GM23338 (cell line): ENCODE measurements at regions not wholly inside any gene's neighbourhood (a gene's known extent, or its start where the extent isn't known, plus 50 kb on each side); places are given as distances from the start of the nearest gene placed in this dataset.

Source experiments
- ATAC-seq: fragments of 200-7000 bp; cut with Tn5 transposase; 3 replicates; pipeline ENCODE4 v1.9.1; 2020
- DNase-seq: peaks from one replicate; pipeline ENCODE4 v3.0.0-alpha.2; 2015; ENCODE audit warnings: low spot score
- H2AFZ ChIP-seq: fragments of 200-600 bp; sonication (generic); 2 replicates; pipeline ENCODE4 v1.8.0; 2016; ENCODE audit warnings: antibody characterized with exemption, mild to moderate bottlenecking, moderate library complexity
- H3F3A ChIP-seq: fragments of 200-600 bp; sonication (generic); replicated peaks from 2 replicates; pipeline ENCODE4 v1.8.0; 2017; ENCODE audit warnings: antibody characterized with exemption, mixed run types, low read depth
- H3K27ac ChIP-seq: fragments of 200-600 bp; sonication (generic); 2 replicates; pipeline ENCODE4 v1.6.1; 2016; ENCODE audit warnings: low read depth
- H3K27me3 ChIP-seq: fragments of 200-600 bp; sonication (generic); 2 replicates; pipeline ENCODE4 v1.8.0; 2016; ENCODE audit warnings: mild to moderate bottlenecking, mixed run types, moderate library complexity; ENCODE audit not compliant: insufficient read depth
- H3K36me3 ChIP-seq: fragments of 200-600 bp; sonication (generic); 2 replicates; pipeline ENCODE4 v1.8.0; 2016; ENCODE audit warnings: mild to moderate bottlenecking; ENCODE audit not compliant: insufficient read depth
- H3K4me1 ChIP-seq: fragments of 200-600 bp; sonication (generic); 2 replicates; pipeline ENCODE4 v1.8.0; 2016; ENCODE audit warnings: mild to moderate bottlenecking, moderate library complexity; ENCODE audit not compliant: insufficient read depth
- H3K4me2 ChIP-seq: fragments of 200-600 bp; sonication (generic); 2 replicates; pipeline ENCODE4 v1.7.1; 2017; ENCODE audit warnings: mixed run types
- H3K4me3 ChIP-seq: fragments of 200-600 bp; sonication (generic); 2 replicates; pipeline ENCODE4 v1.6.1; 2016; ENCODE audit warnings: mixed run types
- H3K79me2 ChIP-seq: fragments of 200-600 bp; sonication (generic); replicated peaks from 2 replicates; pipeline ENCODE4 v1.8.0; 2017; ENCODE audit warnings: mild to moderate bottlenecking; ENCODE audit not compliant: insufficient read depth
- H3K9me2 ChIP-seq: fragments of 200-600 bp; sonication (generic); 2 replicates; pipeline ENCODE4 v1.8.0; 2017; ENCODE audit not compliant: insufficient read depth
- H4K20me1 ChIP-seq: fragments of 200-600 bp; sonication (generic); replicated peaks from 2 replicates; pipeline ENCODE4 v1.8.0; 2017; ENCODE audit warnings: mild to moderate bottlenecking; ENCODE audit not compliant: insufficient read depth
- H3K27ac Mint-ChIP-seq: 2 replicates; pipeline ENCODE4 v1.8.0; 2020; ENCODE audit warnings: inconsistent platforms, mild to moderate bottlenecking, moderate library complexity, mixed read lengths
- H3K27me3 Mint-ChIP-seq: 3 replicates; pipeline ENCODE4 v1.8.0; 2022; ENCODE audit warnings: low read depth, mild to moderate bottlenecking, moderate library complexity, mixed read lengths, inconsistent platforms; ENCODE audit not compliant: insufficient read depth, poor library complexity
- H3K36me3 Mint-ChIP-seq: 3 replicates; pipeline ENCODE4 v1.8.0; 2021; ENCODE audit warnings: low read depth, mild to moderate bottlenecking, inconsistent platforms, moderate library complexity, mixed read lengths
- H3K4me1 Mint-ChIP-seq: 3 replicates; pipeline ENCODE4 v1.8.0; 2020; ENCODE audit warnings: mild to moderate bottlenecking, inconsistent platforms, mixed read lengths
- H3K4me3 Mint-ChIP-seq: 3 replicates; pipeline ENCODE4 v1.8.0; 2021; ENCODE audit warnings: moderate library complexity, mild to moderate bottlenecking, inconsistent platforms, mixed read lengths
- H3K9me3 Mint-ChIP-seq: 3 replicates; pipeline ENCODE4 v1.8.0; 2020; ENCODE audit warnings: moderate library complexity, mild to moderate bottlenecking, inconsistent platforms, mixed read lengths
- POLR2AphosphoS5 ChIP-seq: IDR thresholded peaks from 2 replicates; pipeline ENCODE4 v1.6.1; 2016; ENCODE audit warnings: antibody characterized with exemption, low read depth
- TF ChIP-seq, protein P1 (sequence below): IDR thresholded peaks from 2 replicates; pipeline ENCODE4 v1.6.1; 2016; ENCODE audit warnings: antibody characterized with exemption
- TF ChIP-seq, protein P2 (sequence below): IDR thresholded peaks from one replicate; pipeline ENCODE4 v1.6.1; 2018; ENCODE audit warnings: antibody characterized with exemption; ENCODE audit not compliant: unreplicated experiment
- TF ChIP-seq, protein P3 (sequence below), 2 experiments: fragments of 200-600 bp in 1 of 2; sonication (generic) in 1 of 2; conservative IDR thresholded peaks; 2 replicates each; pipeline versions ENCODE4 v1.5.1 to v1.6.1; 2016 to 2017; ENCODE audit warnings: antibody characterized with exemption in 2 of 2, low read depth in 2 of 2, mild to moderate bottlenecking in 2 of 2, moderate library complexity in 1 of 2

DNA sequence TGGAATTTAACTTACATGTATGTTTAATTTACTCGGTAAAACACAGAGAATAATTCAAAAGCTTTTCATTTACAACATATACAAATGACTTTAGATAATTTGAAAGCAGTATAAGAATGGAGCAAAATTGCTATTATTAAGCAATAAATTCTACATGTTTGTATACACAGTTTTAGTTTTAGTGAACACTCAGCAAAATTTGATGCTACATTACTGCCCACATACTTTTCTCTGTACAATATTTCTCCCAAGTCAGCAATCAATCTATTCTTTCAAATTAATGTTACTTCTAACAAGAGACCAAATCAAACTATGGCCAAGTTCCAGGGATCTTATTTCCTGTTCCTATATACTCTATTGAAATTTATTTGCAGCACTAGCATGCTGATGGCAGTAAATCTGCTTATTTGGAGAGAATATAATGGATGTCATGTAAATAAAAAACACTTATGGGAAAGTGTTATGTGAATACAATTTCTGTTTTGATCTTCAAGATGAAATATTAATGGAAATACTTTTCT lies 82.6 kb upstream of the BRINP3 start:
- H3K9me2 ChIP-seq = no peaks in the 10 kb centered on the region
- no peaks in the 10 kb centered on the region for H3K36me3 ChIP-seq
- Mint-ChIP-seq H3K4me1 (peaks cover 11% of the 10 kb centered on the region), H3K9me3 (no peaks in the 10 kb centered on the region; the same call in 2 of the 3 replicates), H3K27me3 (no peaks in the 10 kb centered on the region), H3K27ac (no peak overlapping the region), H3K4me3 (no peak overlapping the region), H3K36me3 (peaks cover 2% of the 10 kb centered on the region; the same call in 1 of the 3 replicates)
- DNase-seq (no peak), ATAC-seq (no peak)
- no peaks in the 10 kb centered on the region for H3K27me3 ChIP-seq
- no peak overlapping the region for H3K4me2 ChIP-seq
- TF ChIP-seq, protein P1, sequence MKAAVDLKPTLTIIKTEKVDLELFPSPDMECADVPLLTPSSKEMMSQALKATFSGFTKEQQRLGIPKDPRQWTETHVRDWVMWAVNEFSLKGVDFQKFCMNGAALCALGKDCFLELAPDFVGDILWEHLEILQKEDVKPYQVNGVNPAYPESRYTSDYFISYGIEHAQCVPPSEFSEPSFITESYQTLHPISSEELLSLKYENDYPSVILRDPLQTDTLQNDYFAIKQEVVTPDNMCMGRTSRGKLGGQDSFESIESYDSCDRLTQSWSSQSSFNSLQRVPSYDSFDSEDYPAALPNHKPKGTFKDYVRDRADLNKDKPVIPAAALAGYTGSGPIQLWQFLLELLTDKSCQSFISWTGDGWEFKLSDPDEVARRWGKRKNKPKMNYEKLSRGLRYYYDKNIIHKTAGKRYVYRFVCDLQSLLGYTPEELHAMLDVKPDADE = no peak
- TF ChIP-seq, protein P2, sequence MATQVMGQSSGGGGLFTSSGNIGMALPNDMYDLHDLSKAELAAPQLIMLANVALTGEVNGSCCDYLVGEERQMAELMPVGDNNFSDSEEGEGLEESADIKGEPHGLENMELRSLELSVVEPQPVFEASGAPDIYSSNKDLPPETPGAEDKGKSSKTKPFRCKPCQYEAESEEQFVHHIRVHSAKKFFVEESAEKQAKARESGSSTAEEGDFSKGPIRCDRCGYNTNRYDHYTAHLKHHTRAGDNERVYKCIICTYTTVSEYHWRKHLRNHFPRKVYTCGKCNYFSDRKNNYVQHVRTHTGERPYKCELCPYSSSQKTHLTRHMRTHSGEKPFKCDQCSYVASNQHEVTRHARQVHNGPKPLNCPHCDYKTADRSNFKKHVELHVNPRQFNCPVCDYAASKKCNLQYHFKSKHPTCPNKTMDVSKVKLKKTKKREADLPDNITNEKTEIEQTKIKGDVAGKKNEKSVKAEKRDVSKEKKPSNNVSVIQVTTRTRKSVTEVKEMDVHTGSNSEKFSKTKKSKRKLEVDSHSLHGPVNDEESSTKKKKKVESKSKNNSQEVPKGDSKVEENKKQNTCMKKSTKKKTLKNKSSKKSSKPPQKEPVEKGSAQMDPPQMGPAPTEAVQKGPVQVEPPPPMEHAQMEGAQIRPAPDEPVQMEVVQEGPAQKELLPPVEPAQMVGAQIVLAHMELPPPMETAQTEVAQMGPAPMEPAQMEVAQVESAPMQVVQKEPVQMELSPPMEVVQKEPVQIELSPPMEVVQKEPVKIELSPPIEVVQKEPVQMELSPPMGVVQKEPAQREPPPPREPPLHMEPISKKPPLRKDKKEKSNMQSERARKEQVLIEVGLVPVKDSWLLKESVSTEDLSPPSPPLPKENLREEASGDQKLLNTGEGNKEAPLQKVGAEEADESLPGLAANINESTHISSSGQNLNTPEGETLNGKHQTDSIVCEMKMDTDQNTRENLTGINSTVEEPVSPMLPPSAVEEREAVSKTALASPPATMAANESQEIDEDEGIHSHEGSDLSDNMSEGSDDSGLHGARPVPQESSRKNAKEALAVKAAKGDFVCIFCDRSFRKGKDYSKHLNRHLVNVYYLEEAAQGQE = no peak
- TF ChIP-seq, protein P3, sequence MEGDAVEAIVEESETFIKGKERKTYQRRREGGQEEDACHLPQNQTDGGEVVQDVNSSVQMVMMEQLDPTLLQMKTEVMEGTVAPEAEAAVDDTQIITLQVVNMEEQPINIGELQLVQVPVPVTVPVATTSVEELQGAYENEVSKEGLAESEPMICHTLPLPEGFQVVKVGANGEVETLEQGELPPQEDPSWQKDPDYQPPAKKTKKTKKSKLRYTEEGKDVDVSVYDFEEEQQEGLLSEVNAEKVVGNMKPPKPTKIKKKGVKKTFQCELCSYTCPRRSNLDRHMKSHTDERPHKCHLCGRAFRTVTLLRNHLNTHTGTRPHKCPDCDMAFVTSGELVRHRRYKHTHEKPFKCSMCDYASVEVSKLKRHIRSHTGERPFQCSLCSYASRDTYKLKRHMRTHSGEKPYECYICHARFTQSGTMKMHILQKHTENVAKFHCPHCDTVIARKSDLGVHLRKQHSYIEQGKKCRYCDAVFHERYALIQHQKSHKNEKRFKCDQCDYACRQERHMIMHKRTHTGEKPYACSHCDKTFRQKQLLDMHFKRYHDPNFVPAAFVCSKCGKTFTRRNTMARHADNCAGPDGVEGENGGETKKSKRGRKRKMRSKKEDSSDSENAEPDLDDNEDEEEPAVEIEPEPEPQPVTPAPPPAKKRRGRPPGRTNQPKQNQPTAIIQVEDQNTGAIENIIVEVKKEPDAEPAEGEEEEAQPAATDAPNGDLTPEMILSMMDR (conservative IDR thresholded peaks at IDR 0.05; ENCODE audit: low read depth in 2 of 2) = no peak
- no peak overlapping the region for H3K4me3 ChIP-seq
- H2AFZ ChIP-seq = no peak overlapping the region
- peaks cover 7% of the 10 kb centered on the region; the same call in 1 of the 2 replicates for H3K4me1 ChIP-seq
- H4K20me1 ChIP-seq = no peaks in the 10 kb centered on the region
- H3F3A ChIP-seq = no peaks in the 10 kb centered on the region
- no peaks in the 10 kb centered on the region for H3K79me2 ChIP-seq
- no peak overlapping the region for H3K27ac ChIP-seq

DNA sequence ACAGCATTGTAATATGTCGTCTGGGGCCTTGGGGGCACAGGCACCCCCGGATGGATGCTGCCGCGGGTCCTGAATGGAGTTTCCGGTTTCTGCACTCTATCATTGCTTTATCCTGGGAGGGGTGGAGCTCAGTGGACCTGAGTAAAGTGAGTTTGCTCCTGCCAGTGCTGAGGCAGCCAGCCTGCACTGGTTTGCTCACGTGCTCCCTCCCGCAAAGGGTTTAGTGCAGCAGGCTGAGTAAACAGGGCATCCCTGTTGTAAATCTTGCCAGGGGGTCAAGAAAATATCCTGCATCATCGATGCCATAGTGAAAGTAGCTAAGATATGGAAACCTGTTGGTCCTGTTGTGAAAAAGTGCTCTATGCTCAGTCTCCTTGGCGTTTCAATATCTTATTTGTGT lies 85.6 kb upstream of the BRINP3 start:
- no peaks in the 10 kb centered on the region; the same call in 2 of the 3 replicates for H3K9me3 Mint-ChIP-seq
- Histone ChIP-seq H2AFZ (no peak overlapping the region), H3F3A (no peaks in the 10 kb centered on the region), H3K4me1 (peaks cover 7% of the 10 kb centered on the region; the same call in 1 of the 2 replicates), H3K27me3 (no peaks in the 10 kb centered on the region), H3K27ac (no peak overlapping the region), H3K9me2 (no peaks in the 10 kb centered on the region), H3K4me2 (no peak overlapping the region), H3K79me2 (no peaks in the 10 kb centered on the region), H4K20me1 (no peaks in the 10 kb centered on the region), H3K36me3 (no peaks in the 10 kb centered on the region), H3K4me3 (no peak overlapping the region)
- H3K27me3 Mint-ChIP-seq = no peaks in the 10 kb centered on the region
- no peak for TF ChIP-seq POLR2AphosphoS5
- ATAC-seq = no peak
- H3K4me3 Mint-ChIP-seq = no peak overlapping the region
- no peak for DNase-seq
- no peak overlapping the region for H3K27ac Mint-ChIP-seq
- peaks cover 2% of the 10 kb centered on the region; the same call in 1 of the 3 replicates for H3K36me3 Mint-ChIP-seq
- peaks cover 11% of the 10 kb centered on the region for H3K4me1 Mint-ChIP-seq
